ENCODE measurements at regions not wholly inside any gene's neighbourhood (a gene's known extent, or its start where the extent isn't known, plus 50 kb on each side); places are given as distances from the start of the nearest gene placed in this dataset.

DNA sequence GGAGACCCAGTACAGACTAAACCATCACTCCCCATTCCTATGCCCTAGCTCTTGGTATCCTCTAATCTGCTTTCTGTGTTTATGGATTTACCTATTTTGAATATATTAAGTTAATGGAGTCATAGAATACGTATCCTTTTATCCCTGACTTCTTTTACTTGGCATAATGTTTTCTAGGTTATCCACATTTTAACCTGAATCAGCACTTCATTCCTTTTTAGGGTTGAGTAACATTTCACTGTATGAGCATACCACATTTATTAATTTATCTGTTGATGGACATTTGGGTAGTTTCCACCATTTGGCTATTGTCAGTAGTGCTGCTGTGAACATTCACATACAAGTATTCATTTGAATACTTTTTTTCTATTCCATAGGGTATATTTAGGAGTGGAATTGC is 157.3 kb upstream of the CTNNA2 start:
- Histone ChIP-seq H3K4me1 (replicated peaks in 1 of 2) (no peaks in the 10 kb centered on the region), H3K27me3 (no peaks in the 10 kb centered on the region), H3K27ac (no peak overlapping the region), H3K9me3 (replicated peaks in 1 of 3) (no peaks in the 10 kb centered on the region), H3K36me3 (replicated peaks in 1 of 2) (no peaks in the 10 kb centered on the region), H3K4me3 (no peak overlapping the region)
- intact Hi-C loops (cut with DNase I), result no loop called here
- TF ChIP-seq CTCF (IDR thresholded peaks at IDR 0.05), result no peak
- no peak for TF ChIP-seq POLR2A (IDR thresholded peaks at IDR 0.05)
- no peak for DNase-seq
- WGBS, 4 donors, result 0 to 63% (median 34%) methylated on average over 1 of the region's 1 CpG

DNA sequence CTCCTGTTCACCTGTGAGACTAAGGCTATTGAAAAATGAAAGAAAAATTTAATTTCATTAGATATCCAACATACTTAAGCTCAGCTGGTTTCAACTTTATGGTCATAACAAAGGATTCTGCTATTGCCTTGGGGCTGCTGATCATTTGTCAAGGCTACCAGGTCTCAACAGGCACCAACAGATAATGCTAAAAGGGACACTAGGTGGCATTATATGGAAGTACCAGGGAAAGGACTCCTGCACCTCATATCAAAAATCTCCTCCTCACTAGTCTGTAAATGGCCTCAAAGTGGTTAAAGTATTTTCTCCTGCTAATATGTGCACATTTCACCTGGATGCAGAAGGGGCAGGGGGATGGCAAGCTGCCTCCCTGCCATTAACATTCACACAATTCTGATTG is 167.9 kb upstream of the REG3A start:
- no peaks in the 10 kb centered on the region for H3K9me3 ChIP-seq (replicated peaks in 1 of 3)
- DNase-seq, result peak in 1 of 7 donors; percentile 4
- intact Hi-C loops (cut with DNase I), result no loop called here
- TF ChIP-seq CTCF (IDR thresholded peaks at IDR 0.05) (peak in 3 of 6 experiments; percentile 8 to 29 (median 27)), POLR2A (IDR thresholded peaks at IDR 0.05) (no peak)
- no peaks in the 10 kb centered on the region for H3K36me3 ChIP-seq (replicated peaks in 1 of 2)
- H3K27me3 ChIP-seq, result no peaks in the 10 kb centered on the region
- no peak overlapping the region for H3K4me3 ChIP-seq
- no peaks in the 10 kb centered on the region for H3K4me1 ChIP-seq (replicated peaks in 1 of 2)
- no peak overlapping the region for H3K27ac ChIP-seq

DNA sequence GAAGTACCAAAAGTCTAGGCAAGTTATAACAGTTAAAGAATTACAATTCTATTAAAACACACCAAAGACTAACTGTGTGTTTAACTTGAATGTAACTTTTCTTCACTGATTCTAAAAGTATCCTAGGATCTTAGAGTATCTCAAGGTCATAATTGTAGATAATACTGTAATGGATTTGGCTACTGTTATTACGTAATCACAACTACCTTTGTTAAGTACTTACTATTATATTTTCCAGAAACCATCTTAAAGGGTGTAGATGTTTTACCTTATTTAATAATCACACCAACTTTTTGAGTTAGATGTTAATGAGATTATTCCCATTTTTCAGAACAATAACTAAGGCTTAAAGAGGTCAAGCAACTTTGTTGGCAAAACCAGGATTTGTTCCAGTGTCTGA is 161.3 kb upstream of the REG3A start:
- Histone ChIP-seq H3K9me3 (replicated peaks in 1 of 3) (no peaks in the 10 kb centered on the region), H3K4me3 (no peak overlapping the region), H3K27me3 (no peaks in the 10 kb centered on the region), H3K4me1 (replicated peaks in 1 of 2) (no peaks in the 10 kb centered on the region), H3K36me3 (replicated peaks in 1 of 2) (no peaks in the 10 kb centered on the region), H3K27ac (no peak overlapping the region)
- intact Hi-C loops (cut with DNase I), result no loop called here
- no peak for DNase-seq
- 50 to 79% (median 66%) methylated on average over 1 of the region's 1 CpG for WGBS, 4 donors
- TF ChIP-seq CTCF (IDR thresholded peaks at IDR 0.05), result no peak
- no peak for TF ChIP-seq POLR2A (IDR thresholded peaks at IDR 0.05)

DNA sequence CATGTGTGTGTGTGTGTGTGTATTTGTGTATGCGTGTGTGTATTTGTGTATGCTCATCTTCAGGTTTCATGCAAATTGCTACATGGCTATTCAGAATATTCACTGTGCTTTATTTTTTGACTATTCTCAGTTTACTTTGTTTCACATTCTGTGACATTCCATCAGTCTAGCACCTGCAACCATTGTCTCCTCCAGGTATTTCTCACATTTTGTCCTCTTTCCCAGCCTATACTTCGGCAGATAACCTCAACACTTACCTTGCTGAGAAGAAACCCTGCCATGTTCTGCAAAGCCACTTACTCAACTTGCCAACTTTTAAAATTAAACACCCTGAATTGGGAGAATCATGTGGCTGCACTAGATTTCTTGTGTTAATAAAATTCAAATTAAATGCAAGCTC is 135.4 kb upstream of the REG3A start:
- no peak for TF ChIP-seq POLR2A (IDR thresholded peaks at IDR 0.05)
- TF ChIP-seq CTCF (IDR thresholded peaks at IDR 0.05), result no peak
- no peaks in the 10 kb centered on the region for H3K36me3 ChIP-seq (replicated peaks in 1 of 2)
- 65 to 91% (median 78%) methylated on average over 2 of the region's 2 CpGs for WGBS, 4 donors
- H3K27me3 ChIP-seq, result no peaks in the 10 kb centered on the region
- H3K27ac ChIP-seq, result no peak overlapping the region
- intact Hi-C loops (cut with DNase I), result no loop called here
- no peak overlapping the region for H3K4me3 ChIP-seq
- no peaks in the 10 kb centered on the region for H3K4me1 ChIP-seq (replicated peaks in 1 of 2)
- H3K9me3 ChIP-seq (replicated peaks in 1 of 3), result no peaks in the 10 kb centered on the region
- no peak for DNase-seq

Data from adrenal gland (tissue), 9 donors.